GM12891 (cell line): ENCODE measurements at regions not wholly inside any gene's neighbourhood (a gene's known extent, or its start where the extent isn't known, plus 50 kb on each side); places are given as distances from the start of the nearest gene placed in this dataset.

Experiments
- POLR2A ChIP-seq: IDR thresholded peaks from 2 replicates; pipeline ENCODE4 v1.6.1; 2011; ENCODE audit warnings: low read depth, low read length, control low read depth
- TAF1 ChIP-seq: IDR thresholded peaks from 2 replicates; pipeline ENCODE4 v1.6.1; 2011; ENCODE audit warnings: low read depth, low read length, control low read depth

DNA sequence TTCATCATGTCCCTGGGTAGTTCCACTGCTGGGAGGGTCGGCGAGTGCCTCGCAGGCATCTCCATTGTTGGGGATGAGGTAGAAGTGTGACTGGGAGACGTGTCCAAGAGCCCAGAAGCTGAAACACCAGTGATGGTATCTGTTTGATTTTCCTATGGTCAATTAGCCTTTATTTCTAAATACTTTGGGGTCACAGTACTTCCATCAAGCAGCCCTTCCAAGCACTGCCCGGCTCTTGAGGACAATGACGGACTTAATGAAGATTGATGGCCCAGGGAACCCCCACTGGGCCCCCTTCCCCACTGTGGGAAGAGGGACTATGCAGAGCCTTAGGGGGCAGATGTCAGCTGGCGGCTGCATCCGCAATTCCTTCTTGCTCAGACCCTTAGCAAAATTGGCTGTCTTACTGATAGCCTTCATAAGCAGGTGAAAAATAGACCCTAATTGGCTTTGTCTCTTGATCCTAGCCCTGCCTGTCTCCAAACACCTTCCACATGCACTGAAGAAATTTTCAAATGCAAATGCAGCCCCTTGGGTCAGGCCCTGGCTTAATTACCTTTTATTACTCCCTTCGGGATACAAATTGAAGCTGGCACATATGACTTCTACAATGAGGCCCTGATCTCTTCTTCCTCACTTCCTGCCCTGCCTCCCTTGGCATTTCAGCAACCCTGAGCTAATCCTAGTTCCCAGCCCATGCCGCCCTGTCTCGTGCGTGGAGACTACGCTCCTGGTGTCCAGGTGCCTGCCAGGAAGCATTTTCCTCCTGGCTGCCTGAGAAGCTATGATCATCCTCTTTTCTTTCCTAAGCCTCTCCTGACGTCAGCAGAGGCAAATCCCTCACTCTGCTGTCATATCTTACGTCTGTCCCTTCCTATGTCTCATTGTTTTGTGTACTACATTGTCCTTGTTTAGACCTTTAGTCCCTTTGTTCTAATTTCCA lies 124.5 kb upstream of the GDF10 start:
- TF ChIP-seq POLR2A: no peak
- no peak for TF ChIP-seq TAF1
